ENCODE measurements at regions not wholly inside any gene's neighbourhood (a gene's known extent, or its start where the extent isn't known, plus 50 kb on each side); places are given as distances from the start of the nearest gene placed in this dataset.

DNA sequence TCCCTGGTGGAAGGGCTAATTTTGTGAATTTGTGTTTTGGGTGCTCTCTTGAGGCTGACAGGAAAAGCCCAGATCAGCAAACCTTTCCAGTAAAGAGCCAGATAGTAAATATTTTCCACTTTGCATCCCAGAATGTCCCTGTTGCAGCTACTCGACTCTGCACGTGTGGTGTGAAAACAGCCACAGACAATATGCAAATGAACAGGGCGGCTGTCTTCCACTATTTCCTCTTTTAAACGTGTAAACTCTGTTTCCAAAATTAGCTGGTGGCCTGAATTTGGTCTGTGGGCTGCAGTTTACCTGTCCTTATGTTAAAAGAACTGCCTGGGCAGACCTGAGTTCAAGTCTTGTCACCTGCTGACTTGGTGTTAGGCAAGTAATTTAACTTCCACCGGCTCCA, 202.7 kb downstream of the EDEM1 start:
- no peaks in the 10 kb centered on the region for H3K27me3 ChIP-seq
- no peak for DNase-seq
- intact Hi-C loops (cut with DNase I) = no loop called here
- 54 to 76% methylated on average over 5 of the region's 5 CpGs for WGBS, 2 donors
- H3K4me3 ChIP-seq (replicated peaks in 1 of 3) = no peak overlapping the region
- H3K36me3 ChIP-seq = no peaks in the 10 kb centered on the region
- no peaks in the 10 kb centered on the region for H3K4me1 ChIP-seq
- TF ChIP-seq POLR2A (IDR thresholded peaks at IDR 0.05) = no peak
- TF ChIP-seq, protein P1, sequence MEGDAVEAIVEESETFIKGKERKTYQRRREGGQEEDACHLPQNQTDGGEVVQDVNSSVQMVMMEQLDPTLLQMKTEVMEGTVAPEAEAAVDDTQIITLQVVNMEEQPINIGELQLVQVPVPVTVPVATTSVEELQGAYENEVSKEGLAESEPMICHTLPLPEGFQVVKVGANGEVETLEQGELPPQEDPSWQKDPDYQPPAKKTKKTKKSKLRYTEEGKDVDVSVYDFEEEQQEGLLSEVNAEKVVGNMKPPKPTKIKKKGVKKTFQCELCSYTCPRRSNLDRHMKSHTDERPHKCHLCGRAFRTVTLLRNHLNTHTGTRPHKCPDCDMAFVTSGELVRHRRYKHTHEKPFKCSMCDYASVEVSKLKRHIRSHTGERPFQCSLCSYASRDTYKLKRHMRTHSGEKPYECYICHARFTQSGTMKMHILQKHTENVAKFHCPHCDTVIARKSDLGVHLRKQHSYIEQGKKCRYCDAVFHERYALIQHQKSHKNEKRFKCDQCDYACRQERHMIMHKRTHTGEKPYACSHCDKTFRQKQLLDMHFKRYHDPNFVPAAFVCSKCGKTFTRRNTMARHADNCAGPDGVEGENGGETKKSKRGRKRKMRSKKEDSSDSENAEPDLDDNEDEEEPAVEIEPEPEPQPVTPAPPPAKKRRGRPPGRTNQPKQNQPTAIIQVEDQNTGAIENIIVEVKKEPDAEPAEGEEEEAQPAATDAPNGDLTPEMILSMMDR (IDR thresholded peaks at IDR 0.05) = no peak
- no peak overlapping the region for H3K27ac ChIP-seq
- H3K9me3 ChIP-seq = no peaks in the 10 kb centered on the region

DNA sequence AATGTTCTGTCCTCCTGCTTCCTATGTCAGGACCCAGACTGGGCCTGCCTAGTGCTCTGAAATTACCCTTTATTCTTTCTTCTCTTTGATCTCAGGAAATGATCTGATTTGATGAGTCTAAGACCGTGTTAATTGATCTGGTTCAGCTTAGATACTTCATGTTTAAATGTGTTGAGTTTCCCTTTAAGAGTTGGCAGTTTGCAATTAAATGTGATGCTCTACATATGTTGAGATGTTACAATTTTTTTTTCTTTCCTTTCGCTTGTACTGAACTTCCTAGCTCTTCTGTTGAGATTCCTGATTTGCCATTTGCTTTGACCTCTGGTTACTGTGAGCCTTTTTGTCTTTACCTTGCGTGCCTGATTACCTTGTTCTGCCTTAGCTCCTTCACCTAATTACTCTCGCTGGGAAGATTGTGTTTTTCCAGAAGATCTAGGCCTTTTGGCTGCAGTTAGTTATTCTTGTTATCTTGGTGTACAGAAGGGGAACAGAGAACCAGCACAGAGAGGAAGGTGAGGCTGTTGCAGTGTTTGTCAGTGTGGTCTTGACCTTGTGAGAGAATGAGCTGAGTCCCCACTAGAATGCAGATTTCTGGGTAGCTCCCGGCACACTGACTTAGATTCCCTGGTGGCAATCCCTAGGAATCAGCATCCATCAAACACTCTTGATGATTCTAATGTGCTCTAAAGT, 203.6 kb downstream of the EDEM1 start:
- H3K36me3 ChIP-seq = no peaks in the 10 kb centered on the region
- intact Hi-C loops (cut with DNase I) = no loop called here
- no peak overlapping the region for H3K27ac ChIP-seq
- TF ChIP-seq, protein P1 (IDR thresholded peaks at IDR 0.05) = no peak
- no peak for TF ChIP-seq POLR2A (IDR thresholded peaks at IDR 0.05)
- no peaks in the 10 kb centered on the region for H3K4me1 ChIP-seq
- 72 to 79% methylated on average over 5 of the region's 5 CpGs for WGBS, 2 donors
- DNase-seq = no peak
- no peak overlapping the region for H3K4me3 ChIP-seq (replicated peaks in 1 of 3)
- H3K27me3 ChIP-seq = no peaks in the 10 kb centered on the region
- H3K9me3 ChIP-seq = no peaks in the 10 kb centered on the region

DNA sequence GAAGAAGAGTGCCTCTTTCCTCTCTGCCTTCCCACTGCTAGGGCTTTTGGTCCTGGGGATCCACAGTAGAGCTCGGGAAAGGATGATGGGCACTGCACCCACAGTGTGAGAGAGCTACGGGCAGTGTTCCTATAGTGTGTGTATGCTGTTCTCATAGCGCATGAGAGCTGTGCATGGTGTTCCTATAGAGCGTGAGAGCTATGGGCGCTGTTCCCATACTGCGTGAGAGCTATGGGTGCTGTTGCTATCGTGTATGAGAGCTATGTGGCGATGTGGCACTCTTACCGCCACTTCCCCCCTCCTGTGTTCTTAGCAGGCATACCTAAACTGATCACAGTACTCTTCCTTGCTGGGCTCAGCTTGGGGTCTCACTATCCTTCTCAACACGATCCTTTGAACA, 213.5 kb downstream of the EDEM1 start:
- WGBS, 2 donors = 85 to 87% methylated on average over 10 of the region's 10 CpGs
- intact Hi-C loops (cut with DNase I) = no loop called here
- H3K27ac ChIP-seq = no peak overlapping the region
- H3K4me1 ChIP-seq = no peaks in the 10 kb centered on the region
- H3K27me3 ChIP-seq = no peaks in the 10 kb centered on the region
- no peaks in the 10 kb centered on the region for H3K36me3 ChIP-seq
- DNase-seq = no peak
- H3K9me3 ChIP-seq = no peaks in the 10 kb centered on the region
- H3K4me3 ChIP-seq (replicated peaks in 1 of 3) = no peak overlapping the region
- TF ChIP-seq POLR2A (IDR thresholded peaks at IDR 0.05) = no peak
- TF ChIP-seq, protein P1 (IDR thresholded peaks at IDR 0.05) = no peak

DNA sequence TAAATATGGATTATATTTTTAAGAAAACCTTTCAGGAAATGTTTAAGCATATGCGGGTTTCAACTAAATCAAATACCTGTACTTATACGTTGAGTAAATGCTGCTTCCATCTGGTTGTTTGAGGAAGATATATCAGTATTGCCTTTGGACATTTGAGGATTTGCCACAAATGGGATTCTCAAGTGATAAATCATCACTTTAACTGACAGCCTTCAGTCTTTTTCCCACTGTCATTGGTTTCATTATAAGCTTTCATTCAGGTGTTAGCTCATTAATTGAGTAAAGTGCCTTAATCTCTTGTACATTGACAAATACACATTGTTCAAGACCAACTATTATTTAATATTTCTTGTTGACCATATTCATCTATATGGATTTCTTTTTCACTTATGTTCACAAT, 217.2 kb downstream of the EDEM1 start:
- Histone ChIP-seq H3K27ac (no peak overlapping the region), H3K4me3 (replicated peaks in 1 of 3) (no peak overlapping the region), H3K4me1 (no peaks in the 10 kb centered on the region), H3K27me3 (no peaks in the 10 kb centered on the region), H3K9me3 (no peaks in the 10 kb centered on the region), H3K36me3 (no peaks in the 10 kb centered on the region)
- intact Hi-C loops (cut with DNase I) = no loop called here
- no peak for TF ChIP-seq POLR2A (IDR thresholded peaks at IDR 0.05)
- TF ChIP-seq, protein P1 (IDR thresholded peaks at IDR 0.05) = no peak
- WGBS, 2 donors = 92 to 96% methylated on average over 2 of the region's 2 CpGs
- no peak for DNase-seq

DNA sequence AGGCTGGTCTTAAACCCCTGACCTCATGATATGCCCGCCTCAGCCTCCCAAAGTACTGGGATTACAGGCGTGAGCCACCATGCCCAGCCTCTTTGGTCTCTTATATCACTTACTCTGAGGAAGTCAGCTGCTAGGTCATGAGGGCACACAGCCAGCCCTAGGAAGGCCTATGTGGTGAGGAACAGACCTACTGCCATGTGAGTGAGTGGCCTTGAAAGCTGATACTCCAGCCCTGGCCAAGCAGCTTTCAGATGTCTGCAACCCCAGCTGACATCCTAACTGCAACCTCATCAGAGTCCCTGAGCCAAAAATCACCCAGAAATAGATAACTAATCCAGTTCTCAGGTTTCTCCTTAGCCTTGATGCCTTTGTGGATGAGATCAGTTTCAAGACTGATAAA, 224.3 kb downstream of the EDEM1 start:
- H3K9me3 ChIP-seq = no peaks in the 10 kb centered on the region
- WGBS, 2 donors = 94 to 100% methylated on average over 2 of the region's 2 CpGs
- no peak overlapping the region for H3K4me3 ChIP-seq (replicated peaks in 1 of 3)
- TF ChIP-seq, protein P1 (IDR thresholded peaks at IDR 0.05) = no peak
- TF ChIP-seq POLR2A (IDR thresholded peaks at IDR 0.05) = no peak
- no peaks in the 10 kb centered on the region for H3K27me3 ChIP-seq
- no peaks in the 10 kb centered on the region for H3K4me1 ChIP-seq
- H3K36me3 ChIP-seq = no peaks in the 10 kb centered on the region
- intact Hi-C loops (cut with DNase I) = no loop called here
- H3K27ac ChIP-seq = no peak overlapping the region
- no peak for DNase-seq
